ENCODE measurements at regions not wholly inside any gene's neighbourhood (a gene's known extent, or its start where the extent isn't known, plus 50 kb on each side); places are given as distances from the start of the nearest gene placed in this dataset.

DNA sequence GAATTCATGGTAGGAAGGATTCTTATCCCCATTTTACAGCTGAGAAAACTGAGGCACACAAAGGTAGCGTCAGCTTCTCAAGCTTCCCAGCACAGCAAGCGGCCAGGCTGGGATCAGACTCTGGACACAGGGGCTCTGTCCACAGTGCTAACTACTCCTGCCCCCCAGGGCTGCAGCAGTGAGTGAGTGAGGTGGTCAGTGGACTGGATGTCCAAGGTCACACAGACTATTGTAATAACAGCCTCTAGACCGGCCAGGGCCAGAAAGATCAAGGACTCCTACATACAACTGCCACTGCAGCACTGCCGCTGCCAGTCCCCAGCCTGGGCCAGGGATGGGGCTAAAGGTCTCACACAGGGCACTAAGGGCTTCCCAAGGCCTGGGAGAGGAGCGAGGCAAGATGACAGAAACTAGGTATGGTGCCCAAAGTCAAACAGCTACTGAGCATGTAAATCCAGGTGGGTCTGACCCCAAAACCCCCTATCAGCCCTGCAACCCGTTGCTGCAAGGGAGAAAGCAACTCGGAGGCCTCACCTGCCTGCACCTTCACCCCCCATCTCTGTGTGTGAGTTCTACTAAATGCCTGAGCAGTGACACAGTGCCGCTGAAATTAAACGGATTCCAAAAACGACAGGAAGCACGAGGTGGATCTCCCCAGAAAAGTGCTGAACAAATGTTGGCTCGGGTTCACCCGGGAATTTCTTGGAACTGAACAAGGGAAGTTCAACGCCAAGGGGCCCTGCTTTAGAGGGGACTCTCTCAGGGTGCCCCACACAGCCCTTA is 161.8 kb upstream of the GRK3 start:
- TF ChIP-seq, protein P1, sequence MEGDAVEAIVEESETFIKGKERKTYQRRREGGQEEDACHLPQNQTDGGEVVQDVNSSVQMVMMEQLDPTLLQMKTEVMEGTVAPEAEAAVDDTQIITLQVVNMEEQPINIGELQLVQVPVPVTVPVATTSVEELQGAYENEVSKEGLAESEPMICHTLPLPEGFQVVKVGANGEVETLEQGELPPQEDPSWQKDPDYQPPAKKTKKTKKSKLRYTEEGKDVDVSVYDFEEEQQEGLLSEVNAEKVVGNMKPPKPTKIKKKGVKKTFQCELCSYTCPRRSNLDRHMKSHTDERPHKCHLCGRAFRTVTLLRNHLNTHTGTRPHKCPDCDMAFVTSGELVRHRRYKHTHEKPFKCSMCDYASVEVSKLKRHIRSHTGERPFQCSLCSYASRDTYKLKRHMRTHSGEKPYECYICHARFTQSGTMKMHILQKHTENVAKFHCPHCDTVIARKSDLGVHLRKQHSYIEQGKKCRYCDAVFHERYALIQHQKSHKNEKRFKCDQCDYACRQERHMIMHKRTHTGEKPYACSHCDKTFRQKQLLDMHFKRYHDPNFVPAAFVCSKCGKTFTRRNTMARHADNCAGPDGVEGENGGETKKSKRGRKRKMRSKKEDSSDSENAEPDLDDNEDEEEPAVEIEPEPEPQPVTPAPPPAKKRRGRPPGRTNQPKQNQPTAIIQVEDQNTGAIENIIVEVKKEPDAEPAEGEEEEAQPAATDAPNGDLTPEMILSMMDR (IDR thresholded peaks at IDR 0.05): no peak
- TF ChIP-seq ZFX (IDR thresholded peaks at IDR 0.05; ENCODE audit: borderline replicate concordance): no peak

All from 22Rv1 (cell line).